DND-41 (cell line): ENCODE measurements at regions not wholly inside any gene's neighbourhood (a gene's known extent, or its start where the extent isn't known, plus 50 kb on each side); places are given as distances from the start of the nearest gene placed in this dataset.
A peak's percentile ranks its signal among the peaks of the same experiment; 100 is the strongest.

Experiments
- ATAC-seq: fragments of 200-7000 bp; cut with Tn5 transposase; 3 replicates; pipeline ENCODE4 v1.9.1; 2021; ENCODE audit warnings: low read depth; ENCODE audit not compliant: insufficient read depth
- DNase-seq: peaks from one replicate; pipeline ENCODE4 v3.0.0-alpha.2; 2020
- H2AFZ ChIP-seq: 2 replicates; pipeline ENCODE4 v1.6.0; 2012; ENCODE audit warnings: low read depth, low read length
- H3K27ac ChIP-seq: 2 replicates; pipeline ENCODE4 v1.5.1; 2012; ENCODE audit warnings: low read length, inconsistent platforms
- H3K27me3 ChIP-seq: fragments of 200-600 bp; sonication (generic); 2 replicates; pipeline ENCODE4 v1.6.0; 2012; ENCODE audit warnings: low read length, mild to moderate bottlenecking, inconsistent platforms; ENCODE audit not compliant: insufficient read depth, poor library complexity
- H3K36me3 ChIP-seq: 2 replicates; pipeline ENCODE4 v1.5.1; 2012; ENCODE audit warnings: low read length, inconsistent platforms; ENCODE audit not compliant: insufficient read depth
- H3K4me1 ChIP-seq: 2 replicates; pipeline ENCODE4 v1.5.1; 2012; ENCODE audit warnings: mild to moderate bottlenecking, low read length; ENCODE audit not compliant: insufficient read depth
- H3K4me2 ChIP-seq: 2 replicates; pipeline ENCODE4 v1.6.0; 2012; ENCODE audit warnings: mild to moderate bottlenecking, moderate library complexity, low read length, inconsistent platforms; ENCODE audit not compliant: insufficient read depth
- H3K4me3 ChIP-seq, 2 experiments: fragments of 200-600 bp in 1 of 2; shearing (Covaris generic) in 1 of 2; 2 replicates each; pipeline ENCODE4 v1.5.1; 2012 to 2016; ENCODE audit warnings: inconsistent platforms in 2 of 2, low read length in 2 of 2, mild to moderate bottlenecking in 2 of 2, low read depth in 1 of 2, moderate library complexity in 1 of 2
- H3K79me2 ChIP-seq: 2 replicates; pipeline ENCODE4 v1.6.0; 2012; ENCODE audit warnings: low read length, inconsistent platforms; ENCODE audit not compliant: insufficient read depth
- H3K9ac ChIP-seq: 2 replicates; pipeline ENCODE4 v1.6.0; 2012; ENCODE audit warnings: low read depth, mild to moderate bottlenecking, inconsistent platforms, low read length, moderate library complexity
- H3K9me3 ChIP-seq: 2 replicates; pipeline ENCODE4 v1.5.1; 2012; ENCODE audit warnings: low read length, moderate library complexity, mild to moderate bottlenecking, inconsistent platforms; ENCODE audit not compliant: insufficient read depth, severe bottlenecking
- H4K20me1 ChIP-seq: 2 replicates; pipeline ENCODE4 v1.6.0; 2012; ENCODE audit warnings: low read length; ENCODE audit not compliant: insufficient read depth
- EZH2 ChIP-seq: IDR thresholded peaks from 3 replicates; pipeline ENCODE4 v1.6.1; 2012; ENCODE audit warnings: borderline replicate concordance, low read depth, mild to moderate bottlenecking, moderate library complexity, low read length, inconsistent platforms; ENCODE audit not compliant: severe bottlenecking
- TF ChIP-seq, protein P1 (sequence below): IDR thresholded peaks from 2 replicates; pipeline ENCODE4 v1.5.1; 2012; ENCODE audit warnings: borderline replicate concordance, low read length, moderate library complexity, mild to moderate bottlenecking; ENCODE audit not compliant: poor library complexity, severe bottlenecking; ENCODE audit errors: extremely low read depth

DNA sequence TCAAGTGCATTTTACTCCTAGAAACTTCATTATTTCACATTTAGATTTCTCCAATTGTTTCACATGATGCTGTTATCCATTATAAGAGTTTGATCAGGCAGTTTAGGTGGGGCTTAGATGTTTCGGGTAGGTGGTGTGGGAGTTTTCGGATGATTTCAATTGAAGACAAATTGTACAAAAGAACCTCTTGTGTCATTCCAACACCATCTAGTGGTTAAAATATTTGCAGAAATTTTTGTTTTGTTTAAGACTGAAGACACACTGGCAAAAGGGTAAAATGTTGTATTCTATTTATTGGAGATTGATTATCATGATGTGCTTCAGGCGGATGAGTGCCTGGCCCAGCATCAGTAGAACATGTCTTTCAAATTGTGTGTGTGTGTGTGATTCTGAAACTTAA is 212.7 kb downstream of the SH3BGRL start:
- TF ChIP-seq, protein P1, sequence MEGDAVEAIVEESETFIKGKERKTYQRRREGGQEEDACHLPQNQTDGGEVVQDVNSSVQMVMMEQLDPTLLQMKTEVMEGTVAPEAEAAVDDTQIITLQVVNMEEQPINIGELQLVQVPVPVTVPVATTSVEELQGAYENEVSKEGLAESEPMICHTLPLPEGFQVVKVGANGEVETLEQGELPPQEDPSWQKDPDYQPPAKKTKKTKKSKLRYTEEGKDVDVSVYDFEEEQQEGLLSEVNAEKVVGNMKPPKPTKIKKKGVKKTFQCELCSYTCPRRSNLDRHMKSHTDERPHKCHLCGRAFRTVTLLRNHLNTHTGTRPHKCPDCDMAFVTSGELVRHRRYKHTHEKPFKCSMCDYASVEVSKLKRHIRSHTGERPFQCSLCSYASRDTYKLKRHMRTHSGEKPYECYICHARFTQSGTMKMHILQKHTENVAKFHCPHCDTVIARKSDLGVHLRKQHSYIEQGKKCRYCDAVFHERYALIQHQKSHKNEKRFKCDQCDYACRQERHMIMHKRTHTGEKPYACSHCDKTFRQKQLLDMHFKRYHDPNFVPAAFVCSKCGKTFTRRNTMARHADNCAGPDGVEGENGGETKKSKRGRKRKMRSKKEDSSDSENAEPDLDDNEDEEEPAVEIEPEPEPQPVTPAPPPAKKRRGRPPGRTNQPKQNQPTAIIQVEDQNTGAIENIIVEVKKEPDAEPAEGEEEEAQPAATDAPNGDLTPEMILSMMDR = peak; percentile 29
- TF ChIP-seq EZH2 = no peak
- no peak for ATAC-seq
- Histone ChIP-seq H3K4me1 (no peaks in the 10 kb centered on the region), H3K27me3 (no peaks in the 10 kb centered on the region), H2AFZ (no peak overlapping the region), H3K9me3 (no peaks in the 10 kb centered on the region), H3K79me2 (no peaks in the 10 kb centered on the region), H3K36me3 (no peaks in the 10 kb centered on the region), H3K9ac (no peak overlapping the region), H3K4me2 (no peak overlapping the region), H3K27ac (no peak overlapping the region), H3K4me3 (no peak overlapping the region), H4K20me1 (no peaks in the 10 kb centered on the region)
- DNase-seq = no peak
